ENCODE measurements at regions not wholly inside any gene's neighbourhood (a gene's known extent, or its start where the extent isn't known, plus 50 kb on each side); places are given as distances from the start of the nearest gene placed in this dataset.

GRCh38 chr3:103075282-103075681, 640.5 kb downstream of the ZPLD1 start:
- no peaks in the 10 kb centered on the region for H3K4me1 ChIP-seq (ENCODE audit: control insufficient read depth, insufficient read depth, low read length)
- H3K9me3 ChIP-seq (ENCODE audit: control insufficient read depth, insufficient read depth, low read length): no peaks in the 10 kb centered on the region
- H3K4me3 Mint-ChIP-seq: no peak overlapping the region
- DNase-seq (no peak), ATAC-seq (no peak)
- H3K27me3 ChIP-seq (ENCODE audit: control insufficient read depth, insufficient read depth, low read length): no peaks in the 10 kb centered on the region
- H3K4me3 ChIP-seq (ENCODE audit: low read length): no peak overlapping the region
- H3K36me3 ChIP-seq (ENCODE audit: control insufficient read depth, insufficient read depth, low read length): no peaks in the 10 kb centered on the region
- no peaks in the 10 kb centered on the region for H3K9me3 Mint-ChIP-seq
- no peak for TF ChIP-seq CTCF (IDR thresholded peaks at IDR 0.05)
- 93% methylated on average over 2 of the region's 2 CpGs for WGBS (ENCODE audit: insufficient coverage)
- no peaks in the 10 kb centered on the region for H3K4me1 Mint-ChIP-seq
- H3K27me3 Mint-ChIP-seq (ENCODE audit: low read depth in 2 of 2): no peaks in the 10 kb centered on the region
- no peaks in the 10 kb centered on the region for H3K36me3 Mint-ChIP-seq
- intact Hi-C loops (cut with micrococcal nuclease): no loop called here
- no peak overlapping the region for H3K27ac ChIP-seq (ENCODE audit: low read length)
- no peak overlapping the region for H3K27ac Mint-ChIP-seq

GRCh38 chr3:103077910-103078309, 643.1 kb downstream of the ZPLD1 start:
- DNase-seq (no peak), ATAC-seq (no peak)
- H3K27ac ChIP-seq (ENCODE audit: low read length): no peak overlapping the region
- Mint-ChIP-seq H3K4me3 (no peak overlapping the region), H3K27ac (no peak overlapping the region), H3K27me3 (ENCODE audit: low read depth in 2 of 2) (no peaks in the 10 kb centered on the region), H3K4me1 (no peaks in the 10 kb centered on the region), H3K9me3 (no peaks in the 10 kb centered on the region), H3K36me3 (no peaks in the 10 kb centered on the region)
- 85% methylated on average over 3 of the region's 3 CpGs for WGBS (ENCODE audit: insufficient coverage)
- intact Hi-C loops (cut with micrococcal nuclease): no loop called here
- no peaks in the 10 kb centered on the region for H3K36me3 ChIP-seq (ENCODE audit: control insufficient read depth, insufficient read depth, low read length)
- H3K27me3 ChIP-seq (ENCODE audit: control insufficient read depth, insufficient read depth, low read length): no peaks in the 10 kb centered on the region
- no peak overlapping the region for H3K4me3 ChIP-seq (ENCODE audit: low read length)
- no peaks in the 10 kb centered on the region for H3K9me3 ChIP-seq (ENCODE audit: control insufficient read depth, insufficient read depth, low read length)
- H3K4me1 ChIP-seq (ENCODE audit: control insufficient read depth, insufficient read depth, low read length): no peaks in the 10 kb centered on the region
- TF ChIP-seq CTCF (IDR thresholded peaks at IDR 0.05): no peak

GRCh38 chr3:103082501-103082900, 647.7 kb downstream of the ZPLD1 start:
- Histone ChIP-seq H3K27me3 (ENCODE audit: control insufficient read depth, insufficient read depth, low read length) (no peaks in the 10 kb centered on the region), H3K4me1 (ENCODE audit: control insufficient read depth, insufficient read depth, low read length) (no peaks in the 10 kb centered on the region), H3K9me3 (ENCODE audit: control insufficient read depth, insufficient read depth, low read length) (no peaks in the 10 kb centered on the region), H3K4me3 (ENCODE audit: low read length) (no peak overlapping the region), H3K27ac (ENCODE audit: low read length) (no peak overlapping the region), H3K36me3 (ENCODE audit: control insufficient read depth, insufficient read depth, low read length) (no peaks in the 10 kb centered on the region)
- intact Hi-C loops (cut with micrococcal nuclease): no loop called here
- H3K27ac Mint-ChIP-seq: no peak overlapping the region
- H3K9me3 Mint-ChIP-seq: no peaks in the 10 kb centered on the region
- 80% methylated on average over 1 of the region's 1 CpG for WGBS (ENCODE audit: insufficient coverage)
- H3K4me1 Mint-ChIP-seq: peaks cover 10 to 11% of the 10 kb centered on the region in 2 donors
- ATAC-seq (no peak), DNase-seq (no peak)
- no peaks in the 10 kb centered on the region for H3K27me3 Mint-ChIP-seq (ENCODE audit: low read depth in 2 of 2)
- no peak for TF ChIP-seq CTCF (IDR thresholded peaks at IDR 0.05)
- H3K36me3 Mint-ChIP-seq: no peaks in the 10 kb centered on the region
- H3K4me3 Mint-ChIP-seq: no peak overlapping the region

GRCh38 chr3:103083848-103084631, 649.2 kb downstream of the ZPLD1 start:
- Mint-ChIP-seq H3K4me3 (no peak overlapping the region), H3K9me3 (no peaks in the 10 kb centered on the region), H3K36me3 (no peaks in the 10 kb centered on the region), H3K27me3 (ENCODE audit: low read depth in 2 of 2) (no peaks in the 10 kb centered on the region), H3K27ac (no peak overlapping the region), H3K4me1 (peaks cover 11 to 14% of the 10 kb centered on the region in 2 donors)
- TF ChIP-seq CTCF (IDR thresholded peaks at IDR 0.05): no peak
- no peak for DNase-seq
- no peaks in the 10 kb centered on the region for H3K9me3 ChIP-seq (ENCODE audit: control insufficient read depth, insufficient read depth, low read length)
- 61% methylated on average over 3 of the region's 3 CpGs for WGBS (ENCODE audit: insufficient coverage)
- H3K4me3 ChIP-seq (ENCODE audit: low read length): no peak overlapping the region
- ATAC-seq: peak in 1 of 3 donors; percentile 54
- H3K27me3 ChIP-seq (ENCODE audit: control insufficient read depth, insufficient read depth, low read length): no peaks in the 10 kb centered on the region
- intact Hi-C loops (cut with micrococcal nuclease): no loop called here
- no peaks in the 10 kb centered on the region for H3K36me3 ChIP-seq (ENCODE audit: control insufficient read depth, insufficient read depth, low read length)
- H3K27ac ChIP-seq (ENCODE audit: low read length): no peak overlapping the region
- H3K4me1 ChIP-seq (ENCODE audit: control insufficient read depth, insufficient read depth, low read length): no peaks in the 10 kb centered on the region
